Esophagus muscularis mucosa (tissue), 4 donors: ENCODE measurements at regions not wholly inside any gene's neighbourhood (a gene's known extent, or its start where the extent isn't known, plus 50 kb on each side); places are given as distances from the start of the nearest gene placed in this dataset.
"Not testable (repeated sequence)": the region's sequence is repeated elsewhere in the genome, so short reads cannot be mapped to it uniquely, and the experiment has no call there.

Experiments
- DNase-seq: peaks from one replicate; pipeline ENCODE4 v3.0.0-alpha.2; 2017; ENCODE audit errors: extremely low spot score
- H3K27ac ChIP-seq, 4 donors: fragments of 200-600 bp; sonication (generic); replicated peaks in 1 of 4; 1 replicate in 3 of 4; 2 replicates in 1 of 4; pipeline ENCODE4 v1.5.1; 2016 to 2019; ENCODE audit warnings: mild to moderate bottlenecking in 1 of 4
- H3K27me3 ChIP-seq, 4 donors: fragments of 200-600 bp; sonication (generic); one replicate each; pipeline versions ENCODE4 v1.5.1 to v1.6.0; 2016 to 2019
- H3K36me3 ChIP-seq, 4 donors: fragments of 200-600 bp; sonication (generic); one replicate each; pipeline ENCODE4 v1.5.1; 2016 to 2019
- H3K4me1 ChIP-seq, 4 donors: fragments of 200-600 bp; sonication (generic); one replicate each; pipeline ENCODE4 v1.5.1; 2016 to 2019
- H3K4me3 ChIP-seq, 4 donors: fragments of 200-600 bp; sonication (generic); 1 replicate in 2 of 4; 2 replicates in 2 of 4; pipeline ENCODE4 v1.5.1; 2016 to 2019; ENCODE audit warnings: mild to moderate bottlenecking in 4 of 4, moderate library complexity in 1 of 4
- H3K9me3 ChIP-seq, 4 donors: fragments of 200-600 bp; sonication (generic); 1 replicate in 3 of 4; 2 replicates in 1 of 4; pipeline ENCODE4 v1.5.1; 2016 to 2019
- CTCF ChIP-seq, 3 experiments: fragments of 200-600 bp in 2 of 3; fragments of 450-650 bp in 1 of 3; sonication (generic) in 2 of 3; IDR thresholded peaks; one replicate each; pipeline ENCODE4 v1.5.1; 2017 to 2019; ENCODE audit warnings: antibody characterized with exemption in 3 of 3, mild to moderate bottlenecking in 2 of 3, moderate library complexity in 1 of 3
- EP300 ChIP-seq: sonication (generic); formaldehyde crosslinking; IDR thresholded peaks from one replicate; pipeline ENCODE4 v1.6.1; 2017; ENCODE audit warnings: antibody characterized with exemption
- POLR2A ChIP-seq: fragments of 450-650 bp; IDR thresholded peaks from one replicate; pipeline ENCODE4 v1.6.1; 2017; ENCODE audit warnings: antibody characterized with exemption, moderate library complexity, mild to moderate bottlenecking, low read depth
- POLR2AphosphoS5 ChIP-seq, 2 donors: sonication (generic); formaldehyde crosslinking; IDR thresholded peaks; one replicate each; pipeline ENCODE4 v1.6.1; 2017; ENCODE audit warnings: antibody characterized with exemption in 2 of 2
- WGBS: methylation state at CpG from one replicate; pipeline ENCODE4 v1.1.5; 2018; 5-methylcytosine and 5-hydroxymethylcytosine counted together
- intact Hi-C: fragments of 100-400 bp; cut with DNase I; formaldehyde crosslinking; loops from one replicate; pipeline ENCODE4 v1.15.1; 2023

GRCh38 chr4:20084488-20084887, 167.2 kb upstream of the SLIT2 start:
- Histone ChIP-seq H3K36me3 (no peaks in the 10 kb centered on the region), H3K27ac (no peak overlapping the region), H3K4me1 (peaks cover 0 to 7% (median 3%) of the 10 kb centered on the region in 4 donors), H3K9me3 (no peaks in the 10 kb centered on the region), H3K4me3 (no peak overlapping the region), H3K27me3 (no peaks in the 10 kb centered on the region)
- TF ChIP-seq POLR2A (no peak), POLR2AphosphoS5 (IDR thresholded peaks at IDR 0.05) (no peak), EP300 (no peak), CTCF (IDR thresholded peaks at IDR 0.05) (no peak)
- no peak for DNase-seq
- intact Hi-C loops, result no loop called here

DNA sequence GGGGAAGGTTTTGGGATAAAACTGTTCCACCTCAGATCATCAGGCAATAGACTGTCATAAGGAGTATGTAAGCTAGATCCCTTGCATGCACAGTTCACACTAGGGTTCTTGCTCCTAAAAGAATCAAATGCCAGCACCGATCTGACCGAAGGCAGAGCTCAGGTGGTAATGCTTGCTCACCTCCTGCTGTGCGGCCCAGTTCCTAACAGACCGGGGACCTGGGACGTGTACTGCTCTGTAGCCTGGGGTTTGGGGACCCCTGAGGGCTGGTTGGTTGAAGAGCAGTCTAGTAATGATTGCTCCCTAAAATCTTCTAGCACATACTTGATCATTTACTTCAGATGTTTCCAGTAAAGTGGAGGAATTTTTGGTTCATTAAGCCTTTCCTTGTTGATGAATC, 173.1 kb upstream of the SLIT2 start:
- no peak for DNase-seq
- Histone ChIP-seq H3K36me3 (no peaks in the 10 kb centered on the region), H3K4me3 (no peak overlapping the region), H3K4me1 (no peaks in the 10 kb centered on the region), H3K9me3 (no peaks in the 10 kb centered on the region), H3K27me3 (no peaks in the 10 kb centered on the region), H3K27ac (no peak overlapping the region)
- no peak for TF ChIP-seq CTCF (IDR thresholded peaks at IDR 0.05)
- no peak for TF ChIP-seq POLR2AphosphoS5 (IDR thresholded peaks at IDR 0.05)
- TF ChIP-seq POLR2A, result no peak
- TF ChIP-seq EP300, result no peak
- WGBS, result 83% methylated on average over 5 of the region's 5 CpGs
- intact Hi-C loops, result no loop called here

DNA sequence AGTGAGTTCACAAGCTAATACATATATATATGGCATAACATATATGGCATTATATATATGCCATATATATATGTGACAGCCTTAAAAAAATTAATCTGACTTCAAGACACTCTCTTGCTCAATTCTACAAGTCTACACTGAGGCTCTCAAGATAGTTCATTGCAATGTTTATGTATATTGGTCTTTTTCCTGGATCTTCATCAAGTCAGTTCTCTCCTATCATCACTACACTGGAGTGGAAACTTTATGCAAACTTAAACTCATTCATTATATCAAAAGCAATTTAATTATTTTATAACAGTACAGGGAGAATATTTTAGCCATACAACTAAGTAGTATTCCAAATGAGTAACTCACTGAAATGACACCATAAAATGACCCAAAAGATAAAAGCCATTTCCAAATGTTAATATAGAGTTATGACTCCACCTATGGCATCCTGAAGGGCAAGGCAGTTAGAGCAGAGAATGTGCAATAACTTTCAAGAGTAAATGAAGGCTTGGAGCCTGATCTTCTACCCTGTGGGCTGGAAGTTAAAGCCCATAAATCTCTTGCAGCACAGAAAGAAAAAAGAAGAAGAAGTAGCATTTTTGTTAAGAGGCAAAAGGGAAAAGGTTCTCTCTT, 176.3 kb upstream of the SLIT2 start:
- no peak for DNase-seq
- Histone ChIP-seq H3K9me3 (no peaks in the 10 kb centered on the region), H3K27me3 (no peaks in the 10 kb centered on the region), H3K36me3 (no peaks in the 10 kb centered on the region), H3K27ac (no peak overlapping the region), H3K4me1 (no peaks in the 10 kb centered on the region), H3K4me3 (no peak overlapping the region)
- intact Hi-C loops, result no loop called here
- no peak for TF ChIP-seq EP300
- TF ChIP-seq CTCF (IDR thresholded peaks at IDR 0.05), result no peak

DNA sequence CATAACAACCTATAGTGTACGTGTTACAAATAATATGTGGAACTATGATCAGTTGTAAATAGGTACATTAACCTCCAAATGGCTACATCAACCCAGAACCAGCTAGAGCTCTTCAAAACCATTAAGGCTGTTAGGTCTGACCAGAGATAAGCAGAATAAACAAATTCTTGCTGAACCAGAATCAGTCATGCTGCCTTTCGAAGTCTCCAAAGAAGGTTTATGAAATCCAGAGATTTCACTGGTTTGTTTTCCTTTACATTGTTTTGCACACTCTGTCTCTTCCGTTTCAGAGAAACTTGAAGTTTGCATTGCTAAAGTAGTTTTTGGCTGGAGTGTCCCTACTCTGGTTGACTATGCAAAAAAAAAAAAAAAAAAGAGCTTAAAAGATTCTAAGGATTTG, 177.3 kb upstream of the SLIT2 start:
- Histone ChIP-seq H3K27ac (no peak overlapping the region), H3K9me3 (no peaks in the 10 kb centered on the region), H3K36me3 (no peaks in the 10 kb centered on the region), H3K27me3 (no peaks in the 10 kb centered on the region), H3K4me3 (no peak overlapping the region), H3K4me1 (no peaks in the 10 kb centered on the region)
- intact Hi-C loops, result no loop called here
- 85% methylated on average over 3 of the region's 3 CpGs for WGBS
- no peak for TF ChIP-seq POLR2A
- no peak for TF ChIP-seq EP300
- no peak for TF ChIP-seq CTCF (IDR thresholded peaks at IDR 0.05)
- TF ChIP-seq POLR2AphosphoS5 (IDR thresholded peaks at IDR 0.05), result no peak
- DNase-seq, result no peak

DNA sequence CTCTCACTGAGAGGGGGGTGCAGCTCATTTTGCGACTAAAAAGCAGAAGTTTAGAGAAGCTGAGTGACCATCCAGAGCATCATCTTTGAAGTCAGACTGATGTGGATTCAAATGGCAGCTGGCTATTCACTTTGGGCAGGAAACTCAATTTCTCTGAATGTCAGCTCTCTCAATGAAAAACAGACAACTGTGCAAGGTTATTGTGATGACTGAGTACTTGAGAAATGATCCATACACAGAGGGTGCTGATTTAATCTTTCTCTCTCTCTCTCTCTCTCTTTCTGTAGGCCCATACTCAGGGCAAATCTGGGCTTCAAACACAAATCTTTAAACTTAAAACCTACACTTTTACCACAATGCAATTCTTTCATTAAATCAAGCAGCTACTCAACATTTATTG, 185.8 kb upstream of the SLIT2 start:
- no peaks in the 10 kb centered on the region for H3K27me3 ChIP-seq
- no peaks in the 10 kb centered on the region for H3K4me1 ChIP-seq
- H3K27ac ChIP-seq, result no peak overlapping the region
- 75% methylated on average over 1 of the region's 1 CpG for WGBS
- intact Hi-C loops, result no loop called here
- H3K9me3 ChIP-seq, result no peaks in the 10 kb centered on the region
- no peak overlapping the region for H3K4me3 ChIP-seq
- no peaks in the 10 kb centered on the region for H3K36me3 ChIP-seq
- no peak for TF ChIP-seq POLR2A
- no peak for TF ChIP-seq POLR2AphosphoS5 (IDR thresholded peaks at IDR 0.05)
- TF ChIP-seq CTCF (IDR thresholded peaks at IDR 0.05), result no peak
- TF ChIP-seq EP300, result no peak
- no peak for DNase-seq

- H3K36me3 ChIP-seq, DNase-seq, H3K27ac ChIP-seq, H3K4me3 ChIP-seq, H3K4me1 ChIP-seq, H3K9me3 ChIP-seq, H3K27me3 ChIP-seq, intact Hi-C loops: not testable (repeated sequence)
- 92% methylated on average over 5 of the region's 5 CpGs for WGBS
These were observed 188.8 kb upstream of the SLIT2 start for GRCh38 chr4:20062857-20063256.
